DND-41 (cell line): ENCODE measurements at regions not wholly inside any gene's neighbourhood (a gene's known extent, or its start where the extent isn't known, plus 50 kb on each side); places are given as distances from the start of the nearest gene placed in this dataset.

Experiments
- EZH2 ChIP-seq: IDR thresholded peaks from 3 replicates; pipeline ENCODE4 v1.6.1; 2012; ENCODE audit warnings: borderline replicate concordance, low read depth, mild to moderate bottlenecking, moderate library complexity, low read length, inconsistent platforms; ENCODE audit not compliant: severe bottlenecking
- TF ChIP-seq, protein P1 (sequence below): IDR thresholded peaks from 2 replicates; pipeline ENCODE4 v1.5.1; 2012; ENCODE audit warnings: borderline replicate concordance, low read length, moderate library complexity, mild to moderate bottlenecking; ENCODE audit not compliant: poor library complexity, severe bottlenecking; ENCODE audit errors: extremely low read depth

DNA sequence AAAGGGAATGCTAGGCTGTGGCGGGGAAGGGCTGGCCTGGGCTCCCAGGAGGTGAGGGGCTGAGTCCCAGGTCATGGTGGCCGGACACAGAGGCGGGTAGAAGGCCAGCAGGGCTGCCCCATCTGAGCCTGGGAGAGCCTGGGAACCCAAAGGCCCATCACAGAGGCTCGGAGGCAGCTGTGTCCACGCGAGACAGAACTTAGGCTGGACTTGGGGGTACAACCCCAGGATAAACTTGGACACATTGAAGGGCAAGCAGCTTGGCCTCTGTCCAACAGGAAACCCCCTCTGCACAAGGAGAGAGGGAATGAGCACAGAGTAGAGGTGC lies 95.9 kb downstream of the ZFP36L2 start:
- TF ChIP-seq, protein P1, sequence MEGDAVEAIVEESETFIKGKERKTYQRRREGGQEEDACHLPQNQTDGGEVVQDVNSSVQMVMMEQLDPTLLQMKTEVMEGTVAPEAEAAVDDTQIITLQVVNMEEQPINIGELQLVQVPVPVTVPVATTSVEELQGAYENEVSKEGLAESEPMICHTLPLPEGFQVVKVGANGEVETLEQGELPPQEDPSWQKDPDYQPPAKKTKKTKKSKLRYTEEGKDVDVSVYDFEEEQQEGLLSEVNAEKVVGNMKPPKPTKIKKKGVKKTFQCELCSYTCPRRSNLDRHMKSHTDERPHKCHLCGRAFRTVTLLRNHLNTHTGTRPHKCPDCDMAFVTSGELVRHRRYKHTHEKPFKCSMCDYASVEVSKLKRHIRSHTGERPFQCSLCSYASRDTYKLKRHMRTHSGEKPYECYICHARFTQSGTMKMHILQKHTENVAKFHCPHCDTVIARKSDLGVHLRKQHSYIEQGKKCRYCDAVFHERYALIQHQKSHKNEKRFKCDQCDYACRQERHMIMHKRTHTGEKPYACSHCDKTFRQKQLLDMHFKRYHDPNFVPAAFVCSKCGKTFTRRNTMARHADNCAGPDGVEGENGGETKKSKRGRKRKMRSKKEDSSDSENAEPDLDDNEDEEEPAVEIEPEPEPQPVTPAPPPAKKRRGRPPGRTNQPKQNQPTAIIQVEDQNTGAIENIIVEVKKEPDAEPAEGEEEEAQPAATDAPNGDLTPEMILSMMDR = no peak
- no peak for TF ChIP-seq EZH2
